ENCODE measurements at regions not wholly inside any gene's neighbourhood (a gene's known extent, or its start where the extent isn't known, plus 50 kb on each side); places are given as distances from the start of the nearest gene placed in this dataset.

DNA sequence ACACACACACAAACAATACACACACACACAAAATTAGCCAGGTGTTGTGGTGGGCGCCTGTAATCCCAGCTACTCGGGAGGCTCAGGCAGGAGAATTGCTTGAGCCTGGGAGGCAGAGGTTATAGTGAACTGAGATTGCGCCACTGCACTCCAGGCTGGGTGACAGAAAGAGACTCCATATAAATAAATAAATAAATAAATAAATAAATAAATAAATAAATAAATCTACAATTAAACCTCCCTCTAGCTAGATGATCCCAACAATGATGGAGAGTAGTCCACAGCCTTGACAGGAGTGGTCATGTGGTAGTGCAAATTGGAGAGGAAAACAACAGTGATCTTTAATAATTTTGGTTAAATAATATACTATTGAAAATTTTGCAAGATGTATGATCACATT is 1739.0 kb upstream of the C9orf72 start:
- TF ChIP-seq, protein P1, sequence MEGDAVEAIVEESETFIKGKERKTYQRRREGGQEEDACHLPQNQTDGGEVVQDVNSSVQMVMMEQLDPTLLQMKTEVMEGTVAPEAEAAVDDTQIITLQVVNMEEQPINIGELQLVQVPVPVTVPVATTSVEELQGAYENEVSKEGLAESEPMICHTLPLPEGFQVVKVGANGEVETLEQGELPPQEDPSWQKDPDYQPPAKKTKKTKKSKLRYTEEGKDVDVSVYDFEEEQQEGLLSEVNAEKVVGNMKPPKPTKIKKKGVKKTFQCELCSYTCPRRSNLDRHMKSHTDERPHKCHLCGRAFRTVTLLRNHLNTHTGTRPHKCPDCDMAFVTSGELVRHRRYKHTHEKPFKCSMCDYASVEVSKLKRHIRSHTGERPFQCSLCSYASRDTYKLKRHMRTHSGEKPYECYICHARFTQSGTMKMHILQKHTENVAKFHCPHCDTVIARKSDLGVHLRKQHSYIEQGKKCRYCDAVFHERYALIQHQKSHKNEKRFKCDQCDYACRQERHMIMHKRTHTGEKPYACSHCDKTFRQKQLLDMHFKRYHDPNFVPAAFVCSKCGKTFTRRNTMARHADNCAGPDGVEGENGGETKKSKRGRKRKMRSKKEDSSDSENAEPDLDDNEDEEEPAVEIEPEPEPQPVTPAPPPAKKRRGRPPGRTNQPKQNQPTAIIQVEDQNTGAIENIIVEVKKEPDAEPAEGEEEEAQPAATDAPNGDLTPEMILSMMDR (IDR thresholded peaks at IDR 0.05) = no peak
- TF ChIP-seq POLR2A (IDR thresholded peaks at IDR 0.05) = no peak
- DNase-seq = no peak
- Histone ChIP-seq H3K27me3 (no peaks in the 10 kb centered on the region), H3K4me1 (no peaks in the 10 kb centered on the region), H3K27ac (no peak overlapping the region), H3K4me3 (no peak overlapping the region), H3K36me3 (no peaks in the 10 kb centered on the region), H3K9me3 (no peaks in the 10 kb centered on the region)
- WGBS, 2 donors = 81 to 91% methylated on average over 3 of the region's 3 CpGs
- intact Hi-C loops (cut with DNase I) = no loop called here

DNA sequence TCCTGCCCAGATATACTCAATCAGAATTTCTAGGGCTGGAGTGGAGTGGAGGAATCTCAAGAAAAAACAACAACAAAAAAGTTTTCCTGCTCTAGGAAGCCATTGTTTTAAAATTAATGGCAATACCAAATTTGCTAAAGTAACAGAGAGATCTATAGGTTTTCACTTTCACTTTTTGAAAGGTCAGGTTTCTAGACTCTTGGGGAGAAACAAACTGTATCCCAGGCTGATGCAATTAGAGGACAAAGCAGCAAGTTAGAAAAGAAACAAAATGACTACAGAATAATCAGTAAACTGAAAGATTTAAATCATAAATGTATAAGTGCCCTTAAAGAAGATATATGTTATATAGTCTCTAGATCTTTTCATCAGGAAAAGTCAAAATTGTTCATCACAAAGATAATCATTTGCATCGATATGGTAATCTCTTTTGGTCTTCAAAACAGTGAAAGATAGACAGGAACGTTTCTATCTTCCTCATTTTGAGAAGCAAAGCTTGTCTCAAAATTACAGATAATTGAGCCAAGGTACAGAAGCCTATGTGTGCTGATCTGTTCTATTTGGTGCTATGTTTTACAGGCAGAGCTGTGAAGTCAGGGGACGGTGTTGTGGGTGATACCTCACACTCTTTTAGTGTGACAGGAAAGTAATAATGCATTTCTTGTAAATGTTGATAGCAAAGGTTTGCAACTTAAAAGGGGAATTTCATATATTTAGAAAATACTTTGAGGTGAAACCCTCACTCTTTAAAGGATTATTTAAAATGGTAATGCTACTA is 1746.6 kb upstream of the C9orf72 start:
- Histone ChIP-seq H3K36me3 (no peaks in the 10 kb centered on the region), H3K27me3 (no peaks in the 10 kb centered on the region), H3K4me1 (no peaks in the 10 kb centered on the region), H3K4me3 (no peak overlapping the region), H3K27ac (no peak overlapping the region), H3K9me3 (no peaks in the 10 kb centered on the region)
- intact Hi-C loops (cut with DNase I) = no loop called here
- 65 to 73% methylated on average over 3 of the region's 3 CpGs for WGBS, 2 donors
- TF ChIP-seq, protein P1 (IDR thresholded peaks at IDR 0.05) = no peak
- no peak for TF ChIP-seq POLR2A (IDR thresholded peaks at IDR 0.05)
- no peak for DNase-seq

DNA sequence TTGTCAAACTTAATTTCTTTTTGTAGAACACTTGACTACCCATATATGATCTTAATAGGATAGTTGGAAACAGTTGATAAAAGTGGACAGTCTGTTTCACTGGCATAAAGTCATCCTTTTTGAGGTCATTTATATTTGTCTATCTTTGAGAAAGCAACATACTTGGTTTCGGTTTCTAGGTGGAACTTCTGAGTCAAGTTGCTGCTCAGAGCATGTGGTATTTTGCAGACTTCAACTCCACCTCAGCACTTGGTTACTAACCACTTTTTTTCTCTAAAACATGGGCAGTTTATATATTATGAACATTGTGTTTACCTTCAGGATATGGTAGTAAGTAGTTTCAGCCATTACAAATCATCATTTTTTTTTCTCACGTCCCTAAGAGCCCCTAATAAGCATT is 1749.0 kb upstream of the C9orf72 start:
- no peak overlapping the region for H3K4me3 ChIP-seq
- no peaks in the 10 kb centered on the region for H3K9me3 ChIP-seq
- H3K27ac ChIP-seq = no peak overlapping the region
- H3K36me3 ChIP-seq = no peaks in the 10 kb centered on the region
- H3K27me3 ChIP-seq = no peaks in the 10 kb centered on the region
- TF ChIP-seq, protein P1 (IDR thresholded peaks at IDR 0.05) = no peak
- TF ChIP-seq POLR2A (IDR thresholded peaks at IDR 0.05) = no peak
- no peaks in the 10 kb centered on the region for H3K4me1 ChIP-seq
- intact Hi-C loops (cut with DNase I) = no loop called here
- 62 to 76% methylated on average over 2 of the region's 2 CpGs for WGBS, 2 donors
- no peak for DNase-seq

DNA sequence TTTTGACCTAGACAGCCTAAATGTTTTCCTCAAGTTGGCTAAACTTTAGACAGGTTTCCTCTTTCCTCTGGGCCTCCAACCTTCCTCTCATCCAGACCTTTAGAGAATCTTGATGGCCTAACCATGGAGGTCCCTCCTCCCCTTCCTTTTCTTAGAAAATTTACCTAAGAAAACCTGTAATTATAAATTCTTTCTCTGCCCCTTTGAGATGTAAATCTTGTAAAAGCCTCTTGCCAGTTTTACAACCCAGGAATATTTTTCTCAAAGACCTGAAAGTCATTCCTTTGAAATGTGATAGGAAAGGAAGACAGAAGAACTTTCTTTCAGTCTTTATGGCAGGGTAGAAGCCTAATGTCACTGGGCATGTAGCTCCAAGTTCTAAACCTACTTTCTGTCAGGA is 1752.6 kb upstream of the C9orf72 start:
- no peak for TF ChIP-seq POLR2A (IDR thresholded peaks at IDR 0.05)
- TF ChIP-seq, protein P1 (IDR thresholded peaks at IDR 0.05) = no peak
- intact Hi-C loops (cut with DNase I) = no loop called here
- no peak for DNase-seq
- Histone ChIP-seq H3K4me3 (no peak overlapping the region), H3K27me3 (no peaks in the 10 kb centered on the region), H3K36me3 (no peaks in the 10 kb centered on the region), H3K27ac (no peak overlapping the region), H3K9me3 (no peaks in the 10 kb centered on the region), H3K4me1 (no peaks in the 10 kb centered on the region)

DNA sequence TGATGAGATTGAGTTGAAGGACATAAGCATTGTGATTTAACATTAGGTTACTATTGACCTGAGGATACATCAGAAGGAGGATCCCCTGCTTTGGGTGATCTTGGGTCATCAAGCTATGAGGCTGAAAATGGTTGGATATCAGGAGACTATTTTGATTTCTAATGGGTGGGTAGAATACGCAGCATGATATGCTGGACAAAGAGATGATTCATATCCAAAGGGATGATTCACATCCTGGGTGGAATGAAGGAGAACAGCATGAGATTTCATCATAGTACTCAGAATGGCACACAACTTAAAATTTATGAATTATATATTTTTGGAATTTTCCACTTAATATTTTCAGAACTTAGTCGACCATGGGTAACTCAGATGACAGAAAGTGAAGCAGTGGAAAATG is 1759.5 kb upstream of the C9orf72 start:
- TF ChIP-seq, protein P1 (IDR thresholded peaks at IDR 0.05) = no peak
- no peak for TF ChIP-seq POLR2A (IDR thresholded peaks at IDR 0.05)
- no peak for DNase-seq
- 39 to 63% methylated on average over 2 of the region's 2 CpGs for WGBS, 2 donors
- H3K4me1 ChIP-seq = no peaks in the 10 kb centered on the region
- no peak overlapping the region for H3K4me3 ChIP-seq
- intact Hi-C loops (cut with DNase I) = no loop called here
- H3K36me3 ChIP-seq = no peaks in the 10 kb centered on the region
- no peaks in the 10 kb centered on the region for H3K27me3 ChIP-seq
- no peaks in the 10 kb centered on the region for H3K9me3 ChIP-seq
- H3K27ac ChIP-seq = no peak overlapping the region
